Astrocyte (in vitro differentiated cells and primary cell): ENCODE measurements at regions not wholly inside any gene's neighbourhood (a gene's known extent, or its start where the extent isn't known, plus 50 kb on each side); places are given as distances from the start of the nearest gene placed in this dataset.

Source experiments
- DNase-seq: peaks from one replicate; pipeline ENCODE4 v3.0.0-alpha.2; 2010; ENCODE audit warnings: low read depth
- FAIRE-seq: peaks from 2 replicates; lab custom pipeline; 2011; peaks lifted over from hg19 to GRCh38; lab: Jason Lieb, UNC
- H2AFZ ChIP-seq: 2 replicates; pipeline ENCODE4 v1.6.0; 2012; ENCODE audit warnings: low read depth, low read length, inconsistent platforms
- H3K27ac ChIP-seq: 2 replicates; pipeline ENCODE4 v1.5.1; 2011; ENCODE audit warnings: low read depth, low read length, inconsistent platforms
- H3K27me3 ChIP-seq: 2 replicates; pipeline ENCODE4 v1.6.0; 2011; ENCODE audit warnings: low read length, inconsistent platforms; ENCODE audit not compliant: insufficient read depth
- H3K36me3 ChIP-seq: 2 replicates; pipeline ENCODE4 v1.5.1; 2011; ENCODE audit warnings: low read length, inconsistent platforms; ENCODE audit not compliant: insufficient read depth
- H3K4me1 ChIP-seq: 2 replicates; pipeline ENCODE4 v1.5.1; 2011; ENCODE audit warnings: low read length, inconsistent platforms; ENCODE audit not compliant: insufficient read depth
- H3K4me2 ChIP-seq: 2 replicates; pipeline ENCODE4 v1.6.0; 2012; ENCODE audit warnings: low read length, inconsistent platforms
- H3K4me3 ChIP-seq: 2 replicates; pipeline ENCODE4 v1.5.1; 2011; ENCODE audit warnings: low read depth, mild to moderate bottlenecking, low read length, inconsistent platforms; ENCODE audit not compliant: insufficient read depth
- H3K79me2 ChIP-seq: 2 replicates; pipeline ENCODE4 v1.6.0; 2012; ENCODE audit warnings: mild to moderate bottlenecking, low read length, inconsistent platforms; ENCODE audit not compliant: insufficient read depth
- H3K9ac ChIP-seq: 2 replicates; pipeline ENCODE4 v1.6.0; 2012; ENCODE audit warnings: mild to moderate bottlenecking, low read length, inconsistent platforms
- H3K9me3 ChIP-seq: 2 replicates; pipeline ENCODE4 v1.5.1; 2012; ENCODE audit warnings: low read depth, mild to moderate bottlenecking, low read length, inconsistent platforms; ENCODE audit not compliant: insufficient read depth
- H4K20me1 ChIP-seq: 2 replicates; pipeline ENCODE4 v1.6.0; 2012; ENCODE audit warnings: low read length, inconsistent platforms; ENCODE audit not compliant: insufficient read depth
- H3K27ac Mint-ChIP-seq: one replicate; pipeline ENCODE4 v1.8.0; 2021; ENCODE audit warnings: mild to moderate bottlenecking, mixed read lengths; ENCODE audit not compliant: unreplicated experiment
- H3K27me3 Mint-ChIP-seq: one replicate; pipeline ENCODE4 v1.8.0; 2021; ENCODE audit warnings: low read depth, mixed read lengths; ENCODE audit not compliant: unreplicated experiment
- H3K36me3 Mint-ChIP-seq: one replicate; pipeline ENCODE4 v1.8.0; 2021; ENCODE audit warnings: low read depth, mixed read lengths; ENCODE audit not compliant: unreplicated experiment
- H3K4me1 Mint-ChIP-seq: one replicate; pipeline ENCODE4 v1.8.0; 2021; ENCODE audit warnings: low read depth, mixed read lengths; ENCODE audit not compliant: unreplicated experiment
- H3K4me3 Mint-ChIP-seq: one replicate; pipeline ENCODE4 v1.8.0; 2021; ENCODE audit warnings: mild to moderate bottlenecking, moderate library complexity, mixed read lengths; ENCODE audit not compliant: unreplicated experiment
- H3K9me3 Mint-ChIP-seq: one replicate; pipeline ENCODE4 v1.8.0; 2021; ENCODE audit warnings: mild to moderate bottlenecking, mixed read lengths; ENCODE audit not compliant: unreplicated experiment
- CTCF ChIP-seq: IDR thresholded peaks from 2 replicates; pipeline ENCODE4 v1.5.1; 2011; ENCODE audit warnings: low read depth, mild to moderate bottlenecking, inconsistent platforms, low read length, moderate library complexity; ENCODE audit not compliant: insufficient read depth
- EZH2 ChIP-seq: IDR thresholded peaks from 2 replicates; pipeline ENCODE4 v1.6.1; 2012; ENCODE audit warnings: mild to moderate bottlenecking, low read length, inconsistent platforms; ENCODE audit not compliant: insufficient read depth

- Histone ChIP-seq H3K36me3 (no peaks in the 10 kb centered on the region), H3K4me2 (no peak overlapping the region), H2AFZ (no peak overlapping the region), H3K4me3 (no peak overlapping the region), H3K27ac (no peak overlapping the region), H3K9ac (no peak overlapping the region), H3K4me1 (no peaks in the 10 kb centered on the region), H3K79me2 (no peaks in the 10 kb centered on the region), H4K20me1 (no peaks in the 10 kb centered on the region), H3K9me3 (no peaks in the 10 kb centered on the region), H3K27me3 (no peaks in the 10 kb centered on the region)
- DNase-seq, result no peak
- Mint-ChIP-seq H3K27me3 (peaks cover 16% of the 10 kb centered on the region), H3K36me3 (no peaks in the 10 kb centered on the region), H3K4me1 (no peaks in the 10 kb centered on the region), H3K27ac (no peak overlapping the region), H3K4me3 (no peak overlapping the region), H3K9me3 (no peaks in the 10 kb centered on the region)
- no peak for TF ChIP-seq CTCF
- no peak for TF ChIP-seq EZH2
- FAIRE-seq, result no peak
These were observed 154.5 kb downstream of the RPIA start for GRCh38 chr2:88845772-88846661.

GRCh38 chr2:88852753-88853402 is 161.4 kb downstream of the RPIA start:
- no peak for FAIRE-seq
- no peaks in the 10 kb centered on the region for H3K9me3 Mint-ChIP-seq
- no peak for DNase-seq

More at GRCh38 chr2:88852753-88853402, 161.4 kb downstream of the RPIA start:
- Histone ChIP-seq H3K27me3 (no peaks in the 10 kb centered on the region), H3K79me2 (no peaks in the 10 kb centered on the region), H3K9ac (no peak overlapping the region), H3K4me2 (no peak overlapping the region), H3K36me3 (no peaks in the 10 kb centered on the region), H3K27ac (no peak overlapping the region), H3K9me3 (no peaks in the 10 kb centered on the region), H3K4me3 (no peak overlapping the region), H4K20me1 (no peaks in the 10 kb centered on the region), H3K4me1 (peaks cover 2% of the 10 kb centered on the region), H2AFZ (no peak overlapping the region)
- Mint-ChIP-seq H3K27ac (no peak overlapping the region), H3K4me3 (no peak overlapping the region), H3K27me3 (peaks cover 6% of the 10 kb centered on the region), H3K4me1 (peaks cover under 1% of the 10 kb centered on the region), H3K36me3 (no peaks in the 10 kb centered on the region)
- TF ChIP-seq CTCF (no peak), EZH2 (no peak)
